IMR-90 (cell line): ENCODE measurements at regions not wholly inside any gene's neighbourhood (a gene's known extent, or its start where the extent isn't known, plus 50 kb on each side); places are given as distances from the start of the nearest gene placed in this dataset.

ENCODE experiments used
- ATAC-seq: fragments of 200-7000 bp; cut with Tn5 transposase; 2 replicates; pipeline ENCODE4 v1.9.1; 2020; ENCODE audit warnings: low read depth, mild to moderate bottlenecking, moderate library complexity
- BruUV-seq: library from RNA; stranded (reverse); fragments of 400-500 nt; replicated peaks from 2 replicates; lab custom pipeline; 2021; lab: Mats Ljungman, UMichigan
- CTCF ChIA-PET: fragments of 300-600 bp; formaldehyde crosslinking; extraction: SDS; loops from one replicate; lab custom pipeline; 2021; ENCODE audit warnings: antibody characterized with exemption; lab: Yijun Ruan, JAX
- POLR2A ChIA-PET: fragments of 300-600 bp; sonication (Branson Sonifier 250); formaldehyde crosslinking; loops from one replicate; lab custom pipeline; 2022; ENCODE audit warnings: antibody characterized with exemption; ENCODE audit not compliant: unreplicated experiment; lab: Charles Lee
- DNase-seq: peaks from one replicate; pipeline ENCODE4 v3.0.0; 2013
- H2AFZ ChIP-seq: replicated peaks from 2 replicates; pipeline ENCODE3; 2013; ENCODE audit warnings: low read length, mild to moderate bottlenecking; ENCODE audit not compliant: poor library complexity
- H2AK5ac ChIP-seq: 2 replicates; pipeline ENCODE4 v1.6.1; 2013; ENCODE audit warnings: low read depth, low read length, inconsistent platforms
- H2AK9ac ChIP-seq: replicated peaks from 2 replicates; pipeline ENCODE3; 2013; ENCODE audit warnings: mild to moderate bottlenecking, low read depth, low read length, moderate library complexity; ENCODE audit not compliant: poor library complexity
- H2BK120ac ChIP-seq: 2 replicates; pipeline ENCODE4 v1.6.1; 2013; ENCODE audit warnings: low read depth, low read length, inconsistent platforms
- H2BK15ac ChIP-seq: 3 replicates; pipeline ENCODE4 v1.6.1; 2013; ENCODE audit warnings: low read depth, low read length, inconsistent platforms
- H2BK20ac ChIP-seq: 2 replicates; pipeline ENCODE4 v1.6.1; 2013; ENCODE audit warnings: low read depth, mild to moderate bottlenecking, inconsistent platforms, low read length, moderate library complexity
- H2BK5ac ChIP-seq: 2 replicates; pipeline ENCODE4 v1.6.1; 2013; ENCODE audit warnings: mild to moderate bottlenecking, low read depth, low read length, inconsistent platforms; ENCODE audit not compliant: poor library complexity, severe bottlenecking
- H3K14ac ChIP-seq: replicated peaks from 2 replicates; pipeline ENCODE4 v1.6.1; 2013; ENCODE audit warnings: low read depth, low read length, inconsistent platforms
- H3K18ac ChIP-seq: 2 replicates; pipeline ENCODE4 v1.6.1; 2013; ENCODE audit warnings: low read depth, low read length, control low read depth
- H3K23ac ChIP-seq: 2 replicates; pipeline ENCODE4 v1.6.1; 2013; ENCODE audit warnings: low read depth, low read length, inconsistent platforms
- H3K27ac ChIP-seq: 2 replicates; pipeline ENCODE4 v1.5.1; 2013; ENCODE audit warnings: mild to moderate bottlenecking, control low read depth, low read length; ENCODE audit not compliant: insufficient read depth
- H3K27me3 ChIP-seq: 2 replicates; pipeline ENCODE4 v1.6.1; 2013; ENCODE audit warnings: low read length; ENCODE audit not compliant: control insufficient read depth, insufficient read depth
- H3K36me3 ChIP-seq: 2 replicates; pipeline ENCODE4 v1.6.1; 2013; ENCODE audit warnings: low read length, mixed read lengths; ENCODE audit not compliant: control insufficient read depth, insufficient read depth
- H3K4ac ChIP-seq: 2 replicates; pipeline ENCODE4 v1.6.1; 2013; ENCODE audit warnings: low read depth, low read length, inconsistent platforms
- H3K4me1 ChIP-seq: 2 replicates; pipeline ENCODE4 v1.6.1; 2013; ENCODE audit warnings: low read length, mixed read lengths; ENCODE audit not compliant: control insufficient read depth, insufficient read depth
- H3K4me2 ChIP-seq: 2 replicates; pipeline ENCODE4 v1.6.1; 2013; ENCODE audit warnings: low read depth, mild to moderate bottlenecking, control low read depth, low read length, moderate library complexity
- H3K4me3 ChIP-seq: 2 replicates; pipeline ENCODE4 v1.5.1; 2013; ENCODE audit warnings: low read depth, mild to moderate bottlenecking, control low read depth, low read length, moderate library complexity; ENCODE audit not compliant: insufficient read depth
- H3K56ac ChIP-seq: 2 replicates; pipeline ENCODE4 v1.6.1; 2013; ENCODE audit warnings: low read length, inconsistent platforms; ENCODE audit not compliant: insufficient read depth; ENCODE audit errors: extremely low read depth
- H3K79me1 ChIP-seq, 2 experiments: 2 replicates each; pipeline ENCODE4 v1.6.1; 2013; ENCODE audit warnings: low read length in 2 of 2, inconsistent platforms in 1 of 2, low read depth in 1 of 2
- H3K9ac ChIP-seq: 2 replicates; pipeline ENCODE4 v1.6.1; 2013; ENCODE audit warnings: low read depth, low read length, control low read depth
- H3K9me1 ChIP-seq: 2 replicates; pipeline ENCODE4 v1.6.1; 2013; ENCODE audit warnings: low read length, inconsistent platforms; ENCODE audit not compliant: insufficient read depth
- H3K9me3 ChIP-seq: 2 replicates; pipeline ENCODE4 v1.6.1; 2013; ENCODE audit warnings: low read length; ENCODE audit not compliant: control insufficient read depth, insufficient read depth
- H4K20me1 ChIP-seq: 2 replicates; pipeline ENCODE4 v1.6.1; 2013; ENCODE audit warnings: low read length, inconsistent platforms; ENCODE audit not compliant: insufficient read depth
- H4K5ac ChIP-seq: 2 replicates; pipeline ENCODE4 v1.6.1; 2013; ENCODE audit warnings: mild to moderate bottlenecking, low read depth, low read length, control low read depth
- H4K8ac ChIP-seq, 2 experiments: 2 replicates each; pipeline ENCODE4 v1.6.1; 2013; ENCODE audit warnings: low read depth in 2 of 2, low read length in 2 of 2, control low read depth in 1 of 2, inconsistent platforms in 1 of 2
- H4K91ac ChIP-seq: 2 replicates; pipeline ENCODE4 v1.6.1; 2013; ENCODE audit warnings: low read depth, low read length, inconsistent platforms; ENCODE audit not compliant: insufficient read depth
- CEBPB ChIP-seq: IDR thresholded peaks from 2 replicates; pipeline ENCODE4 v1.6.1; 2012; ENCODE audit warnings: low read depth, low read length, improper control_type of control experiment
- CHD1 ChIP-seq: IDR thresholded peaks from 2 replicates; pipeline ENCODE4 v1.6.1; 2012; ENCODE audit warnings: low read depth, low read length, improper control_type of control experiment
- FOS ChIP-seq: fragments of 150-350 bp; IDR thresholded peaks from 2 replicates; pipeline ENCODE4 v1.6.1; 2016; ENCODE audit warnings: low read depth, low read length
- MAFK ChIP-seq: IDR thresholded peaks from 2 replicates; pipeline ENCODE4 v1.6.1; 2012; ENCODE audit warnings: low read depth, low read length, improper control_type of control experiment
- MAZ ChIP-seq: IDR thresholded peaks from 2 replicates; pipeline ENCODE4 v1.6.1; 2012; ENCODE audit warnings: low read depth, mild to moderate bottlenecking, low read length, improper control_type of control experiment, moderate library complexity, borderline replicate concordance
- MXI1 ChIP-seq: IDR thresholded peaks from 2 replicates; pipeline ENCODE4 v1.6.1; 2012; ENCODE audit warnings: low read depth, mild to moderate bottlenecking, low read length, moderate library complexity, borderline replicate concordance
- NFE2L2 ChIP-seq: fragments of 150-350 bp; IDR thresholded peaks from 2 replicates; pipeline ENCODE4 v1.6.1; 2016; ENCODE audit warnings: low read depth, mild to moderate bottlenecking, low read length
- POLR2A ChIP-seq: IDR thresholded peaks from 2 replicates; pipeline ENCODE4 v1.6.1; 2012; ENCODE audit warnings: mild to moderate bottlenecking, low read depth, low read length
- RCOR1 ChIP-seq: IDR thresholded peaks from 2 replicates; pipeline ENCODE4 v1.6.1; 2012; ENCODE audit warnings: mild to moderate bottlenecking, low read length, improper control_type of control experiment; ENCODE audit not compliant: insufficient replicate concordance
- RFX5 ChIP-seq: IDR thresholded peaks from 2 replicates; pipeline ENCODE4 v1.8.0; 2012; ENCODE audit warnings: low read depth, mild to moderate bottlenecking, low read length, moderate library complexity
- SMC3 ChIP-seq: fragments of 150-350 bp; IDR thresholded peaks from 2 replicates; pipeline ENCODE4 v1.6.1; 2016; ENCODE audit warnings: low read depth, mild to moderate bottlenecking, antibody characterized with exemption, low read length, moderate library complexity
- WGBS, 2 experiments: methylation state at CpG; one replicate each; pipeline versions ENCODE4 v1.1.5 to v1.1.7; 2013; ENCODE audit warnings: missing lambda C conversion rate in 2 of 2; ENCODE audit not compliant: insufficient read length in 1 of 2; ENCODE audit errors: extremely low coverage in 2 of 2; 5-methylcytosine and 5-hydroxymethylcytosine counted together
- dilution Hi-C: fragments of 300-500 bp; cut with HindIII; formaldehyde crosslinking; loops from one replicate; pipeline ENCODE4 v1.14.3; 2018; ENCODE audit warnings: low sequenced_read_pairs; ENCODE audit not compliant: unreplicated experiment
- in situ Hi-C: fragments of 300-500 bp; cut with MboI; formaldehyde crosslinking; loops from 3 replicates; pipeline ENCODE4 v1.14.3; 2019; ENCODE audit warnings: low sequenced_read_pairs, inconsistent platforms, mixed read lengths
- intact Hi-C: fragments of 100-400 bp; cut with micrococcal nuclease; formaldehyde crosslinking; loops from 2 replicates; pipeline ENCODE4 v1.10.0; 2022
- TF ChIP-seq, protein P1 (sequence below): fragments of 150-350 bp; IDR thresholded peaks from 2 replicates; pipeline ENCODE4 v1.6.1; 2016; ENCODE audit warnings: low read depth, mild to moderate bottlenecking, low read length, moderate library complexity, borderline replicate concordance
- TF ChIP-seq, protein P2 (sequence below): conservative IDR thresholded peaks from 2 replicates; pipeline ENCODE4 v1.5.1; 2012; ENCODE audit warnings: mild to moderate bottlenecking, low read depth, low read length, improper control_type of control experiment
- TF ChIP-seq, protein P3 (sequence below): fragments of 150-350 bp; IDR thresholded peaks from 2 replicates; pipeline ENCODE4 v1.6.1; 2017; ENCODE audit warnings: mild to moderate bottlenecking, antibody characterized with exemption, low read length, low read depth

DNA sequence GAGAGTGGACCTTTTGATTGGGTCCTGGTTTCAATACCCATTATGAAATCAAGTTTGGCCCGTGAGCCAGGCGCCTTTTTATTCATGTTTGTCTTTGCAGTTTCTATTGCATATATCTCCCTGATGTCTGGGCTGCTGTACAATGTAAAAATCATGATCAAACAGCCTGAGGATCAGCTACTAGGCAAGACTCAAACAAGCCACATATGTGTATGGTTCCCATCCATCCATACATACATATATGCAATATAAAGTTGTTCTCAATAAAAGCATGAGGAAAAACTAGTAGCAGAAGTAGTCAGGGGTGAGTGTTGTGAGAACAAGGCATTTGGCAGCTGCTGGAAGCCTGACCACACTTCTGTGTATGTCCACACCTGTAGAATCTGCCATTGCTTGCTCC, 562.4 kb upstream of the USP24 start:
- Histone ChIP-seq H3K23ac (no peak overlapping the region), H2AFZ (no peak overlapping the region), H3K9ac (no peak overlapping the region), H3K27ac (no peak overlapping the region), H3K14ac (no peak overlapping the region), H3K4me3 (no peak overlapping the region), H2BK15ac (no peak overlapping the region), H3K27me3 (no peaks in the 10 kb centered on the region), H2BK120ac (no peak overlapping the region), H3K4me1 (peaks cover 5% of the 10 kb centered on the region), H3K4ac (no peak overlapping the region), H4K5ac (no peak overlapping the region), H3K79me1 (no peaks in the 10 kb centered on the region), H3K36me3 (no peaks in the 10 kb centered on the region), H4K91ac (no peak overlapping the region), H3K9me3 (peaks cover 2% of the 10 kb centered on the region; the same call in 1 of the 2 replicates), H2AK5ac (no peak overlapping the region), H3K9me1 (peaks cover 2% of the 10 kb centered on the region; the same call in 1 of the 2 replicates), H4K20me1 (no peaks in the 10 kb centered on the region), H2BK20ac (no peak overlapping the region), H4K8ac (no peak overlapping the region), H3K18ac (no peak overlapping the region; the same call in 1 of the 2 replicates), H2AK9ac (no peak overlapping the region), H2BK5ac (no peak overlapping the region), H3K4me2 (no peak overlapping the region), H3K56ac (no peak overlapping the region)
- in situ Hi-C loops (no loop called here), intact Hi-C loops (no loop called here), dilution Hi-C loops (no loop called here)
- no TSS peak for BruUV-seq
- no CpG with 5 or more reads among the region's 2 CpGs for WGBS, 2 experiments
- ChIA-PET POLR2A (no interaction called here), CTCF (no interaction called here)
- DNase-seq (no peak), ATAC-seq (no peak)
- TF ChIP-seq RFX5 (no peak), RCOR1 (no peak), MAFK (no peak), CEBPB (no peak), CHD1 (no peak), MAZ (no peak), MXI1 (no peak), NFE2L2 (no peak), SMC3 (no peak), POLR2A (no peak), FOS (no peak)
- TF ChIP-seq, protein P1, sequence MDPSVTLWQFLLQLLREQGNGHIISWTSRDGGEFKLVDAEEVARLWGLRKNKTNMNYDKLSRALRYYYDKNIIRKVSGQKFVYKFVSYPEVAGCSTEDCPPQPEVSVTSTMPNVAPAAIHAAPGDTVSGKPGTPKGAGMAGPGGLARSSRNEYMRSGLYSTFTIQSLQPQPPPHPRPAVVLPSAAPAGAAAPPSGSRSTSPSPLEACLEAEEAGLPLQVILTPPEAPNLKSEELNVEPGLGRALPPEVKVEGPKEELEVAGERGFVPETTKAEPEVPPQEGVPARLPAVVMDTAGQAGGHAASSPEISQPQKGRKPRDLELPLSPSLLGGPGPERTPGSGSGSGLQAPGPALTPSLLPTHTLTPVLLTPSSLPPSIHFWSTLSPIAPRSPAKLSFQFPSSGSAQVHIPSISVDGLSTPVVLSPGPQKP: no peak
- TF ChIP-seq, protein P2, sequence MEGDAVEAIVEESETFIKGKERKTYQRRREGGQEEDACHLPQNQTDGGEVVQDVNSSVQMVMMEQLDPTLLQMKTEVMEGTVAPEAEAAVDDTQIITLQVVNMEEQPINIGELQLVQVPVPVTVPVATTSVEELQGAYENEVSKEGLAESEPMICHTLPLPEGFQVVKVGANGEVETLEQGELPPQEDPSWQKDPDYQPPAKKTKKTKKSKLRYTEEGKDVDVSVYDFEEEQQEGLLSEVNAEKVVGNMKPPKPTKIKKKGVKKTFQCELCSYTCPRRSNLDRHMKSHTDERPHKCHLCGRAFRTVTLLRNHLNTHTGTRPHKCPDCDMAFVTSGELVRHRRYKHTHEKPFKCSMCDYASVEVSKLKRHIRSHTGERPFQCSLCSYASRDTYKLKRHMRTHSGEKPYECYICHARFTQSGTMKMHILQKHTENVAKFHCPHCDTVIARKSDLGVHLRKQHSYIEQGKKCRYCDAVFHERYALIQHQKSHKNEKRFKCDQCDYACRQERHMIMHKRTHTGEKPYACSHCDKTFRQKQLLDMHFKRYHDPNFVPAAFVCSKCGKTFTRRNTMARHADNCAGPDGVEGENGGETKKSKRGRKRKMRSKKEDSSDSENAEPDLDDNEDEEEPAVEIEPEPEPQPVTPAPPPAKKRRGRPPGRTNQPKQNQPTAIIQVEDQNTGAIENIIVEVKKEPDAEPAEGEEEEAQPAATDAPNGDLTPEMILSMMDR: no peak
- TF ChIP-seq, protein P3, sequence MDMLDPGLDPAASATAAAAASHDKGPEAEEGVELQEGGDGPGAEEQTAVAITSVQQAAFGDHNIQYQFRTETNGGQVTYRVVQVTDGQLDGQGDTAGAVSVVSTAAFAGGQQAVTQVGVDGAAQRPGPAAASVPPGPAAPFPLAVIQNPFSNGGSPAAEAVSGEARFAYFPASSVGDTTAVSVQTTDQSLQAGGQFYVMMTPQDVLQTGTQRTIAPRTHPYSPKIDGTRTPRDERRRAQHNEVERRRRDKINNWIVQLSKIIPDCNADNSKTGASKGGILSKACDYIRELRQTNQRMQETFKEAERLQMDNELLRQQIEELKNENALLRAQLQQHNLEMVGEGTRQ: no peak
